ENCODE measurements at regions not wholly inside any gene's neighbourhood (a gene's known extent, or its start where the extent isn't known, plus 50 kb on each side); places are given as distances from the start of the nearest gene placed in this dataset.

- Histone ChIP-seq H3K9ac (ENCODE audit: low read length) (no peak overlapping the region), H3K4me3 (ENCODE audit: low read length) (no peak overlapping the region), H3K4me2 (ENCODE audit: low read depth, low read length) (no peak overlapping the region), H2AFZ (ENCODE audit: low read length) (no peak overlapping the region), H3K9me3 (replicated peaks; ENCODE audit: insufficient read depth, low read length) (no peaks in the 10 kb centered on the region), H3F3A (ENCODE audit: insufficient read depth, low read length) (no peaks in the 10 kb centered on the region), H4K20me1 (ENCODE audit: insufficient read depth, low read length) (no peaks in the 10 kb centered on the region), H3K27ac (ENCODE audit: low read length) (no peak overlapping the region), H3K79me2 (ENCODE audit: low read length) (no peaks in the 10 kb centered on the region), H3K27me3 (replicated peaks; ENCODE audit: insufficient read depth, low read length) (no peaks in the 10 kb centered on the region), H3K4me1 (ENCODE audit: low read length) (no peaks in the 10 kb centered on the region), H3K36me3 (replicated peaks; ENCODE audit: insufficient read depth, low read length) (no peaks in the 10 kb centered on the region), H3K9me2 (replicated peaks; ENCODE audit: insufficient read depth, low read length) (no peaks in the 10 kb centered on the region)
- no peak for DNase-seq
- TF ChIP-seq EZH2phosphoT487 (IDR thresholded peaks at IDR 0.05; ENCODE audit: low read length) = no peak
- TF ChIP-seq CTCF (IDR thresholded peaks at IDR 0.05; ENCODE audit: low read length) = no peak
- TF ChIP-seq EZH2 (optimal IDR thresholded peaks at IDR 0.05; ENCODE audit: low read depth, low read length) = no peak
Observed at GRCh38 chr2:236667526-236667925, 97.9 kb downstream of the ACKR3 start.

GRCh38 chr2:236668531-236668969, 98.9 kb downstream of the ACKR3 start:
- Histone ChIP-seq H2AFZ (ENCODE audit: low read length) (no peak overlapping the region), H3K4me3 (ENCODE audit: low read length) (no peak overlapping the region), H3K27ac (ENCODE audit: low read length) (no peak overlapping the region), H3K9me2 (replicated peaks; ENCODE audit: insufficient read depth, low read length) (no peaks in the 10 kb centered on the region), H3K9ac (ENCODE audit: low read length) (no peak overlapping the region), H3K9me3 (replicated peaks; ENCODE audit: insufficient read depth, low read length) (no peaks in the 10 kb centered on the region), H3K79me2 (ENCODE audit: low read length) (no peaks in the 10 kb centered on the region), H3K4me1 (ENCODE audit: low read length) (no peaks in the 10 kb centered on the region), H3F3A (ENCODE audit: insufficient read depth, low read length) (no peaks in the 10 kb centered on the region), H3K36me3 (replicated peaks; ENCODE audit: insufficient read depth, low read length) (no peaks in the 10 kb centered on the region), H3K27me3 (replicated peaks; ENCODE audit: insufficient read depth, low read length) (no peaks in the 10 kb centered on the region), H4K20me1 (ENCODE audit: insufficient read depth, low read length) (no peaks in the 10 kb centered on the region), H3K4me2 (ENCODE audit: low read depth, low read length) (no peak overlapping the region)
- no peak for DNase-seq
- TF ChIP-seq CTCF (IDR thresholded peaks at IDR 0.05; ENCODE audit: low read length) (no peak), EZH2 (optimal IDR thresholded peaks at IDR 0.05; ENCODE audit: low read depth, low read length) (no peak), EZH2phosphoT487 (IDR thresholded peaks at IDR 0.05; ENCODE audit: low read length) (no peak)

GRCh38 chr2:236670235-236670620, 100.6 kb downstream of the ACKR3 start:
- no peaks in the 10 kb centered on the region for H3K36me3 ChIP-seq (replicated peaks; ENCODE audit: insufficient read depth, low read length)
- no peak overlapping the region for H3K9ac ChIP-seq (ENCODE audit: low read length)
- H3K27me3 ChIP-seq (replicated peaks; ENCODE audit: insufficient read depth, low read length) = no peaks in the 10 kb centered on the region
- H3K4me2 ChIP-seq (ENCODE audit: low read depth, low read length) = no peak overlapping the region
- no peak overlapping the region for H3K27ac ChIP-seq (ENCODE audit: low read length)
- no peaks in the 10 kb centered on the region for H3K9me3 ChIP-seq (replicated peaks; ENCODE audit: insufficient read depth, low read length)
- no peaks in the 10 kb centered on the region for H3K4me1 ChIP-seq (ENCODE audit: low read length)
- no peaks in the 10 kb centered on the region for H3F3A ChIP-seq (ENCODE audit: insufficient read depth, low read length)
- DNase-seq = no peak
- H4K20me1 ChIP-seq (ENCODE audit: insufficient read depth, low read length) = no peaks in the 10 kb centered on the region
- H3K9me2 ChIP-seq (replicated peaks; ENCODE audit: insufficient read depth, low read length) = no peaks in the 10 kb centered on the region
- no peak overlapping the region for H2AFZ ChIP-seq (ENCODE audit: low read length)
- TF ChIP-seq CTCF (IDR thresholded peaks at IDR 0.05; ENCODE audit: low read length) (no peak), EZH2phosphoT487 (IDR thresholded peaks at IDR 0.05; ENCODE audit: low read length) (no peak), EZH2 (optimal IDR thresholded peaks at IDR 0.05; ENCODE audit: low read depth, low read length) (no peak)
- no peak overlapping the region for H3K4me3 ChIP-seq (ENCODE audit: low read length)
- H3K79me2 ChIP-seq (ENCODE audit: low read length) = no peaks in the 10 kb centered on the region
